Caco-2 (cell line): ENCODE measurements at regions not wholly inside any gene's neighbourhood (a gene's known extent, or its start where the extent isn't known, plus 50 kb on each side); places are given as distances from the start of the nearest gene placed in this dataset.

Experiments
- BruUV-seq: library from RNA; stranded (reverse); fragments of 400-500 nt; replicated peaks from 2 replicates; lab custom pipeline; 2021; lab: Mats Ljungman, UMichigan
- CTCF ChIA-PET: fragments of 300-600 bp; sonication (Branson Sonifier 250); formaldehyde crosslinking; loops from one replicate; lab custom pipeline; 2022; ENCODE audit warnings: antibody characterized with exemption; lab: Charles Lee
- POLR2A ChIA-PET: fragments of 300-600 bp; sonication (Branson Sonifier 250); formaldehyde crosslinking; loops from one replicate; lab custom pipeline; 2022; ENCODE audit warnings: antibody characterized with exemption; lab: Charles Lee
- DNase-seq, 2 experiments: peaks; one replicate each; pipeline versions ENCODE4 v3.0.0 to v3.0.0-alpha.2; 2020 to 2022
- H3K27me3 ChIP-seq: replicated peaks from 2 replicates; pipeline ENCODE4 v1.6.0; 2011; ENCODE audit warnings: low read length; ENCODE audit not compliant: control insufficient read depth, insufficient read depth
- H3K36me3 ChIP-seq: 2 replicates; pipeline ENCODE4 v1.5.1; 2011; ENCODE audit warnings: low read length; ENCODE audit not compliant: control insufficient read depth, insufficient read depth
- H3K4me1 ChIP-seq: fragments of 250-450 bp; sonication (Bioruptor Pico); 2 replicates; pipeline ENCODE4 v1.5.1; 2020; ENCODE audit warnings: mild to moderate bottlenecking
- H3K4me3 ChIP-seq: 2 replicates; pipeline ENCODE4 v1.5.1; 2011; ENCODE audit warnings: low read depth, mild to moderate bottlenecking, control low read depth, low read length
- H3K9me3 ChIP-seq: fragments of 250-450 bp; sonication (Bioruptor Pico); 2 replicates; pipeline ENCODE4 v1.5.1; 2020; ENCODE audit warnings: mild to moderate bottlenecking, moderate library complexity
- H3K27ac Mint-ChIP-seq: one replicate; pipeline ENCODE4 v1.8.0; 2022; ENCODE audit warnings: mixed read lengths; ENCODE audit not compliant: unreplicated experiment
- H3K27me3 Mint-ChIP-seq: one replicate; pipeline ENCODE4 v1.8.0; 2022; ENCODE audit warnings: mixed read lengths; ENCODE audit not compliant: insufficient read depth, unreplicated experiment
- H3K36me3 Mint-ChIP-seq: one replicate; pipeline ENCODE4 v1.8.0; 2022; ENCODE audit warnings: mild to moderate bottlenecking, mixed read lengths; ENCODE audit not compliant: insufficient read depth, unreplicated experiment
- H3K4me1 Mint-ChIP-seq: one replicate; pipeline ENCODE4 v1.8.0; 2022; ENCODE audit warnings: low read depth, mixed read lengths; ENCODE audit not compliant: unreplicated experiment
- H3K4me3 Mint-ChIP-seq: one replicate; pipeline ENCODE4 v1.8.0; 2022; ENCODE audit warnings: mild to moderate bottlenecking, moderate library complexity, mixed read lengths; ENCODE audit not compliant: unreplicated experiment
- H3K9me3 Mint-ChIP-seq: one replicate; pipeline ENCODE4 v1.8.0; 2022; ENCODE audit warnings: mixed read lengths; ENCODE audit not compliant: unreplicated experiment
- CTCF ChIP-seq, 2 experiments: fragments of 200-600 bp in 1 of 2; IDR thresholded peaks; 1 replicate in 1 of 2; 2 replicates in 1 of 2; pipeline versions ENCODE4 v1.5.1 to v1.8.0; 2011 to 2022; ENCODE audit warnings: antibody characterized with exemption in 1 of 2, control low read depth in 1 of 2, inconsistent platforms in 1 of 2, low read depth in 1 of 2, low read length in 1 of 2, mild to moderate bottlenecking in 1 of 2, moderate library complexity in 1 of 2; ENCODE audit not compliant: insufficient read depth in 1 of 2, severe bottlenecking in 1 of 2, unreplicated experiment in 1 of 2
- intact Hi-C: fragments of 100-400 bp; cut with micrococcal nuclease; formaldehyde crosslinking; loops from one replicate; pipeline ENCODE4 v1.10.0; 2022; ENCODE audit not compliant: unreplicated experiment

GRCh38 chr19:29376855-29377354 lies 148.9 kb upstream of the VSTM2B start:
- Histone ChIP-seq H3K4me3 (no peak overlapping the region), H3K27me3 (no peaks in the 10 kb centered on the region; the same call in 1 of the 2 replicates), H3K4me1 (no peaks in the 10 kb centered on the region), H3K9me3 (no peaks in the 10 kb centered on the region), H3K36me3 (no peaks in the 10 kb centered on the region)
- ChIA-PET CTCF (no interaction called here), POLR2A (no interaction called here)
- intact Hi-C loops, result no loop called here
- Mint-ChIP-seq H3K27ac (no peak overlapping the region), H3K36me3 (no peaks in the 10 kb centered on the region), H3K9me3 (no peaks in the 10 kb centered on the region), H3K4me1 (no peaks in the 10 kb centered on the region), H3K27me3 (peaks cover 16% of the 10 kb centered on the region), H3K4me3 (no peak overlapping the region)
- TF ChIP-seq CTCF (IDR thresholded peaks at IDR 0.05; ENCODE audit: insufficient read depth in 1 of 2, low read depth in 1 of 2, low read length in 1 of 2, severe bottlenecking in 1 of 2, unreplicated experiment in 1 of 2), result no peak
- no TSS peak for BruUV-seq
- DNase-seq, result no peak

- Histone ChIP-seq H3K27me3 (no peaks in the 10 kb centered on the region; the same call in 1 of the 2 replicates), H3K36me3 (no peaks in the 10 kb centered on the region), H3K9me3 (no peaks in the 10 kb centered on the region), H3K4me3 (no peak overlapping the region), H3K4me1 (no peaks in the 10 kb centered on the region)
- Mint-ChIP-seq H3K4me3 (no peak overlapping the region), H3K4me1 (no peaks in the 10 kb centered on the region), H3K9me3 (no peaks in the 10 kb centered on the region), H3K27ac (no peak overlapping the region), H3K36me3 (no peaks in the 10 kb centered on the region), H3K27me3 (peaks cover 16% of the 10 kb centered on the region)
- intact Hi-C loops, result no loop called here
- peak in 1 of 2 experiments; percentile 12 for DNase-seq
- ChIA-PET POLR2A (no interaction called here), CTCF (no interaction called here)
- no TSS peak for BruUV-seq
- no peak for TF ChIP-seq CTCF (IDR thresholded peaks at IDR 0.05; ENCODE audit: insufficient read depth in 1 of 2, low read depth in 1 of 2, low read length in 1 of 2, severe bottlenecking in 1 of 2, unreplicated experiment in 1 of 2)
These were observed 147.7 kb upstream of the VSTM2B start for GRCh38 chr19:29378126-29378525.

GRCh38 chr19:29378543-29379080 lies 147.2 kb upstream of the VSTM2B start:
- Mint-ChIP-seq H3K27ac (no peak overlapping the region), H3K36me3 (no peaks in the 10 kb centered on the region), H3K27me3 (peaks cover 16% of the 10 kb centered on the region), H3K4me1 (no peaks in the 10 kb centered on the region), H3K4me3 (no peak overlapping the region), H3K9me3 (no peaks in the 10 kb centered on the region)
- Histone ChIP-seq H3K4me3 (no peak overlapping the region), H3K4me1 (no peaks in the 10 kb centered on the region), H3K9me3 (no peaks in the 10 kb centered on the region), H3K27me3 (no peaks in the 10 kb centered on the region; the same call in 1 of the 2 replicates), H3K36me3 (no peaks in the 10 kb centered on the region)
- BruUV-seq, result no TSS peak
- ChIA-PET CTCF (no interaction called here), POLR2A (no interaction called here)
- intact Hi-C loops, result no loop called here
- TF ChIP-seq CTCF (IDR thresholded peaks at IDR 0.05; ENCODE audit: insufficient read depth in 1 of 2, low read depth in 1 of 2, low read length in 1 of 2, severe bottlenecking in 1 of 2, unreplicated experiment in 1 of 2), result no peak
- DNase-seq, result no peak
